Type B pancreatic cell (in vitro differentiated cells): ENCODE measurements at regions not wholly inside any gene's neighbourhood (a gene's known extent, or its start where the extent isn't known, plus 50 kb on each side); places are given as distances from the start of the nearest gene placed in this dataset.
A peak's percentile ranks its signal among the peaks of the same experiment; 100 is the strongest.

Source experiments
- DNase-seq: peaks from one replicate; pipeline ENCODE4 v3.0.0; 2021; ENCODE audit warnings: mixed read lengths; ENCODE audit not compliant: unreplicated experiment; ENCODE audit errors: extremely low spot score
- H3K27ac Mint-ChIP-seq: 2 replicates; pipeline ENCODE4 v1.8.0; 2021; ENCODE audit warnings: mild to moderate bottlenecking, mixed read lengths
- H3K27me3 Mint-ChIP-seq: 2 replicates; pipeline ENCODE4 v1.8.0; 2021; ENCODE audit warnings: mixed read lengths
- H3K36me3 Mint-ChIP-seq: 2 replicates; pipeline ENCODE4 v1.8.0; 2021; ENCODE audit warnings: mixed read lengths
- H3K4me1 Mint-ChIP-seq: one replicate; pipeline ENCODE4 v1.8.0; 2021; ENCODE audit warnings: mixed read lengths; ENCODE audit not compliant: unreplicated experiment
- H3K4me3 Mint-ChIP-seq: 2 replicates; pipeline ENCODE4 v1.8.0; 2021; ENCODE audit warnings: mild to moderate bottlenecking, mixed read lengths
- H3K9me3 Mint-ChIP-seq: 2 replicates; pipeline ENCODE4 v1.8.0; 2021; ENCODE audit warnings: mixed read lengths
- CTCF ChIP-seq: fragments of 200-600 bp; sonication (generic); conservative IDR thresholded peaks from 2 replicates; pipeline ENCODE4 v1.5.0; 2021; ENCODE audit warnings: antibody characterized with exemption, mild to moderate bottlenecking

- H3K4me1 Mint-ChIP-seq = peaks cover 39% of the 10 kb centered on the region
- H3K4me3 Mint-ChIP-seq = no peak overlapping the region
- H3K27ac Mint-ChIP-seq = no peak overlapping the region
- DNase-seq = no peak
- no peak for TF ChIP-seq CTCF
- no peaks in the 10 kb centered on the region for H3K36me3 Mint-ChIP-seq
- H3K27me3 Mint-ChIP-seq = no peaks in the 10 kb centered on the region
- H3K9me3 Mint-ChIP-seq = no peaks in the 10 kb centered on the region
Observed at GRCh38 chr5:149441986-149442385, 62.9 kb upstream of the IL17B start.

GRCh38 chr5:149441194-149441753, 62.2 kb upstream of the IL17B start:
- Mint-ChIP-seq H3K9me3 (no peaks in the 10 kb centered on the region), H3K27me3 (no peaks in the 10 kb centered on the region), H3K4me1 (peaks cover 40% of the 10 kb centered on the region), H3K27ac (no peak overlapping the region), H3K4me3 (no peak overlapping the region), H3K36me3 (no peaks in the 10 kb centered on the region)
- TF ChIP-seq CTCF = no peak
- no peak for DNase-seq

GRCh38 chr5:149439899-149440542, 60.9 kb upstream of the IL17B start:
- H3K4me3 Mint-ChIP-seq = peak overlapping the region; percentile 54
- DNase-seq = no peak

GRCh38 chr5:149438711-149439132, 59.6 kb upstream of the IL17B start:
- Mint-ChIP-seq H3K27me3 (no peaks in the 10 kb centered on the region), H3K4me1 (peaks cover 35% of the 10 kb centered on the region), H3K9me3 (no peaks in the 10 kb centered on the region), H3K4me3 (peak overlapping the region; percentile 9), H3K27ac (peak overlapping the region; percentile 95), H3K36me3 (no peaks in the 10 kb centered on the region)
- TF ChIP-seq CTCF = no peak
- DNase-seq = no peak

More at GRCh38 chr5:149439899-149440542, 60.9 kb upstream of the IL17B start:
- Mint-ChIP-seq H3K9me3 (no peaks in the 10 kb centered on the region), H3K36me3 (no peaks in the 10 kb centered on the region), H3K4me1 (peaks cover 30% of the 10 kb centered on the region), H3K27me3 (no peaks in the 10 kb centered on the region), H3K27ac (peak overlapping the region; percentile 95)
- TF ChIP-seq CTCF = peak; percentile 60

GRCh38 chr5:149438281-149438680, 59.2 kb upstream of the IL17B start:
- peak overlapping the region; percentile 95 for H3K27ac Mint-ChIP-seq
- no peaks in the 10 kb centered on the region for H3K27me3 Mint-ChIP-seq
- no peaks in the 10 kb centered on the region for H3K36me3 Mint-ChIP-seq
- no peak for TF ChIP-seq CTCF
- no peak for DNase-seq
- no peaks in the 10 kb centered on the region for H3K9me3 Mint-ChIP-seq
- peaks cover 33% of the 10 kb centered on the region for H3K4me1 Mint-ChIP-seq
- H3K4me3 Mint-ChIP-seq = no peak overlapping the region
